OCI-LY3 (cell line): ENCODE measurements at regions not wholly inside any gene's neighbourhood (a gene's known extent, or its start where the extent isn't known, plus 50 kb on each side); places are given as distances from the start of the nearest gene placed in this dataset.

Experiments
- H2AFZ ChIP-seq: fragments of 200-600, 300-600 bp; shearing (Covaris generic); 2 replicates; pipeline ENCODE4 v1.6.0; 2014; ENCODE audit warnings: antibody characterized with exemption, low read depth, low read length
- H3K27ac ChIP-seq: fragments of 200-600, 300-600 bp; sonication (generic); 2 replicates; pipeline ENCODE4 v1.5.1; 2014; ENCODE audit warnings: mild to moderate bottlenecking, low read length, moderate library complexity, mixed read lengths
- H3K27me3 ChIP-seq: fragments of 200-600, 300-600 bp; sonication (generic); 2 replicates; pipeline ENCODE4 v1.6.1; 2014; ENCODE audit warnings: low read depth, low read length, mixed read lengths
- H3K36me3 ChIP-seq: fragments of 200-600, 300-600 bp; sonication (generic); replicated peaks from 2 replicates; pipeline ENCODE3; 2014; ENCODE audit warnings: low read depth, low read length, mixed read lengths
- H3K4me1 ChIP-seq: fragments of 300-600, 200-600 bp; sonication (generic); 2 replicates; pipeline ENCODE4 v1.6.1; 2014; ENCODE audit warnings: low read length, mixed read lengths
- H3K4me2 ChIP-seq: fragments of 200-600, 300-600 bp; sonication (generic); 2 replicates; pipeline ENCODE4 v1.6.1; 2014; ENCODE audit warnings: low read length, mixed read lengths
- H3K4me3 ChIP-seq: fragments of 300-600, 200-600 bp; sonication (generic); 2 replicates; pipeline ENCODE4 v1.5.1; 2014; ENCODE audit warnings: antibody characterized with exemption, mild to moderate bottlenecking, low read length, moderate library complexity
- H3K79me2 ChIP-seq: fragments of 300-600, 200-600 bp; shearing (Covaris generic); 2 replicates; pipeline ENCODE4 v1.6.1; 2014; ENCODE audit warnings: mild to moderate bottlenecking, low read length, mixed read lengths
- H3K9ac ChIP-seq: fragments of 300-600, 200-600 bp; shearing (Covaris generic); 2 replicates; pipeline ENCODE4 v1.6.0; 2014; ENCODE audit warnings: mild to moderate bottlenecking, low read length, moderate library complexity
- H3K9me3 ChIP-seq: fragments of 200-600, 300-600 bp; shearing (Covaris generic); 2 replicates; pipeline ENCODE4 v1.6.1; 2014; ENCODE audit warnings: low read length, mixed read lengths; ENCODE audit not compliant: insufficient read depth
- H4K20me1 ChIP-seq: fragments of 200-600, 300-600 bp; sonication (generic); 2 replicates; pipeline ENCODE4 v1.6.1; 2016; ENCODE audit warnings: low read length, mixed read lengths; ENCODE audit not compliant: insufficient read depth
- EZH2phosphoT487 ChIP-seq: fragments of 200-600 bp; shearing (Covaris generic); IDR thresholded peaks from 2 replicates; pipeline ENCODE4 v1.6.1; 2018; ENCODE audit warnings: antibody characterized with exemption, mixed run types, low read depth
- TF ChIP-seq, protein P1 (sequence below): fragments of 200-600, 300-600 bp; sonication (generic); IDR thresholded peaks from 2 replicates; pipeline ENCODE4 v1.5.1; 2014; ENCODE audit warnings: antibody characterized with exemption, low read length, low read depth

DNA sequence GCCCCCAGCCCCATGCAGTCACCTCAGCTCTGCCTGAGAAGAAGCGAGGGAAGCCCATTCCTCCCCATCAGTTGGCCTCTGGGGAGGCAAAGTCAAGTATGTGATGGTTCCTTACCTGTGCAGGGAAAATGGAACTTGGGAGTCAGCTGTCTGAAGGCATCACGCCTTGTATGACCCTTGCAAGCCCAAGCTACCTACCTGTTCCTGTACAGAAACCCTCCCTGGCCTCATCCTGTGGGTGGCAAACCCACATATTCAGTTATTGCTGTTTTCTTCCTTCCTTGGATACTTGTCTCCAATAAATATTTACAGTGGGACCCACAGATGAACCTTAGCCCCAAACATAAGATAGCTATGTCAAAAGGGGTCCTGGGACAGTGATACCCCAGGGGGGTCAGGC lies 92.2 kb upstream of the MLN start:
- Histone ChIP-seq H3K27me3 (peaks cover 18% of the 10 kb centered on the region), H3K9ac (no peak overlapping the region), H3K4me2 (no peak overlapping the region), H3K36me3 (no peaks in the 10 kb centered on the region), H3K79me2 (no peaks in the 10 kb centered on the region), H3K4me3 (no peak overlapping the region), H3K27ac (no peak overlapping the region), H3K4me1 (no peaks in the 10 kb centered on the region), H2AFZ (no peak overlapping the region), H3K9me3 (no peaks in the 10 kb centered on the region), H4K20me1 (no peaks in the 10 kb centered on the region)
- TF ChIP-seq EZH2phosphoT487 = no peak
- TF ChIP-seq, protein P1, sequence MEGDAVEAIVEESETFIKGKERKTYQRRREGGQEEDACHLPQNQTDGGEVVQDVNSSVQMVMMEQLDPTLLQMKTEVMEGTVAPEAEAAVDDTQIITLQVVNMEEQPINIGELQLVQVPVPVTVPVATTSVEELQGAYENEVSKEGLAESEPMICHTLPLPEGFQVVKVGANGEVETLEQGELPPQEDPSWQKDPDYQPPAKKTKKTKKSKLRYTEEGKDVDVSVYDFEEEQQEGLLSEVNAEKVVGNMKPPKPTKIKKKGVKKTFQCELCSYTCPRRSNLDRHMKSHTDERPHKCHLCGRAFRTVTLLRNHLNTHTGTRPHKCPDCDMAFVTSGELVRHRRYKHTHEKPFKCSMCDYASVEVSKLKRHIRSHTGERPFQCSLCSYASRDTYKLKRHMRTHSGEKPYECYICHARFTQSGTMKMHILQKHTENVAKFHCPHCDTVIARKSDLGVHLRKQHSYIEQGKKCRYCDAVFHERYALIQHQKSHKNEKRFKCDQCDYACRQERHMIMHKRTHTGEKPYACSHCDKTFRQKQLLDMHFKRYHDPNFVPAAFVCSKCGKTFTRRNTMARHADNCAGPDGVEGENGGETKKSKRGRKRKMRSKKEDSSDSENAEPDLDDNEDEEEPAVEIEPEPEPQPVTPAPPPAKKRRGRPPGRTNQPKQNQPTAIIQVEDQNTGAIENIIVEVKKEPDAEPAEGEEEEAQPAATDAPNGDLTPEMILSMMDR = no peak

DNA sequence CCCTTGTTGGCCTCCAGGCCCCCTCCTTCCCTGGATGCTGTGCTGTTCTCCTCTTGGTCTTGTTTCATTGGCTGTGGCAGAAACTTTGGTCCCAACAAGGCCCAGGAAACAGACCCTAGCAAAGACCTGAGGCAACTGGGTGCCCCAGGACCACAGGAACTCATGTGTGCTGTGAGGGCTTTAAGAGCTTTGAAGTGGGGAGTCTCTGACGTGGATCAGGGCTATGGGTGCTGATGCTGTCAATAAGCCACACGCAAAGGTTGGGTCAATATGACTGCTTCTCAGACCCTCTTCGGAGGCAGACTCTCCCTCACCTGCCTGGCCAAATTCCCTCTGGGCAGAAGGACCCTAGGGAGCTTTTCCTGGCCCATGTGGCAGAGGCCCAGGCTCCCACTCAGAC lies 91.5 kb upstream of the MLN start:
- Histone ChIP-seq H2AFZ (no peak overlapping the region), H3K9ac (no peak overlapping the region), H3K4me3 (no peak overlapping the region), H3K36me3 (no peaks in the 10 kb centered on the region), H3K79me2 (no peaks in the 10 kb centered on the region), H3K27me3 (peaks cover 16% of the 10 kb centered on the region), H3K4me1 (no peaks in the 10 kb centered on the region), H3K4me2 (no peak overlapping the region), H3K9me3 (no peaks in the 10 kb centered on the region), H4K20me1 (no peaks in the 10 kb centered on the region), H3K27ac (no peak overlapping the region)
- TF ChIP-seq, protein P1 = no peak
- no peak for TF ChIP-seq EZH2phosphoT487

DNA sequence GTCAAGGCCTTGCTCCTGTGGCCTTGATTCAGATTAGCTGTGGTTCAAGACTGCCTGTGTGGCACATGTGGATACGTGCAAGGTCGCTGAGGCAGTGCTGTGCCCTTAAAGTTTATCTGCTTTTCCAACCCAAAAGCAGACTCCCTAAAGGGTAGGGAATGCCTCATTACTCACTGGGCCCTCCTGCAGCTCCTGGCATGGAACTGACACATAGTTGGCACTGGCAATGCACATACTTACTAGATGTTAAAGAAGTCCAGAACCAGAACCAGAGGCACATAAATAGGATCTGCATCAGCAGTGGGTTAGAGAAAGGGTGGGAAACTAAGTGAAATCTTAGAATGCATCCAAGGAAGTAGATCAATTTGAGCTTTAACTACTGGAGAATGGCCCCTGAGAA lies 90.6 kb upstream of the MLN start:
- Histone ChIP-seq H3K27ac (no peak overlapping the region), H3K4me1 (no peaks in the 10 kb centered on the region), H3K79me2 (no peaks in the 10 kb centered on the region), H2AFZ (no peak overlapping the region), H3K9ac (no peak overlapping the region), H3K4me2 (no peak overlapping the region), H4K20me1 (no peaks in the 10 kb centered on the region), H3K36me3 (no peaks in the 10 kb centered on the region), H3K4me3 (no peak overlapping the region), H3K9me3 (no peaks in the 10 kb centered on the region), H3K27me3 (peaks cover 16% of the 10 kb centered on the region)
- no peak for TF ChIP-seq EZH2phosphoT487
- TF ChIP-seq, protein P1 = no peak

DNA sequence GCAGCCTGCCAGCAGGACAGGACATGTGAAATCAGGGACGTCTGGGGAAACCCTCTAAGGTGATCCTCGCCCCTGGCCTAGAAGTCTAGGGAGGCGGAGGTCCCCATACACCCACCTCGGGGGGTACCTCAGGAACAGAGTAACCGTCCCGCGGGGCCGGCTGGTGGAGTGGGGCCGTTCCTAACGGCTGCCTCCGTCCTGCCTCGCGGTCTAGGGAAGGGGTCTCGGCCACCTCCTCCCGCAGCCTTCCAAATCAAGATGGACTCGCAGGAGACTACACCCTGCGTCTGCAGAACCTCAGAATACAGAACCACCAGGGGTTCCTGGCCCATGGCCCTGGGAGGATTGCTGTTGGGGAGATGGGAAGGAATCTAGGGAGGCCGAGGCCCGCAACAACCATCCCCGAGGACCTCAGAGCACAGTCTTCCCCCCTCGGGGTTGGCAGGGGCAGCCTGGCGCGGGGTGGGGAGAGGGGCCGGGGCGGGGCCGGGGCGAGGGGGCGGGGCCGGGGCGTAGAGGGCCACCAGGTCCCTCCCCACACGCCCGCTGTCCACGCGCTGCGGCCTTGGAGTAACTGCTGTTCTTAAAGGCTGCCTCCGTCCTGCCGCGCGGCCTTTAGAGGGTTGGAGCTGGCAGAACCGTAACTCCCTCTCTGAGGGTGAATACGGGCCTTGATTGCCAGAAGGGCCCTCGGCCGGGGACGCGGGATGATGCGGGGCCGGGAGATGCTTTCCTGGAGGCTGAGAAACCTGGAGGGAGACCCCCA lies 89.0 kb upstream of the MLN start:
- Histone ChIP-seq H3K36me3 (no peaks in the 10 kb centered on the region), H3K9ac (no peak overlapping the region), H2AFZ (no peak overlapping the region), H3K4me3 (no peak overlapping the region), H4K20me1 (no peaks in the 10 kb centered on the region), H3K4me1 (no peaks in the 10 kb centered on the region), H3K79me2 (no peaks in the 10 kb centered on the region), H3K27me3 (0 out of 2 replicates have a peak, but pooled peaks cover 6% of the 10 kb centered on the region), H3K9me3 (no peaks in the 10 kb centered on the region), H3K27ac (no peak overlapping the region), H3K4me2 (no peak overlapping the region)
- TF ChIP-seq EZH2phosphoT487 = no peak
- TF ChIP-seq, protein P1 = no peak
